Activated naive CD4-positive, alpha-beta T cell treated with anti-CD3 and anti-CD28 coated beads, Interleukin-2, amount 50 U/mL, for 16 hours (primary cell): ENCODE measurements at regions not wholly inside any gene's neighbourhood (a gene's known extent, or its start where the extent isn't known, plus 50 kb on each side); places are given as distances from the start of the nearest gene placed in this dataset.

ENCODE experiments used
- DNase-seq: peaks from one replicate; pipeline ENCODE4 v3.0.0-alpha.2; 2020

DNA sequence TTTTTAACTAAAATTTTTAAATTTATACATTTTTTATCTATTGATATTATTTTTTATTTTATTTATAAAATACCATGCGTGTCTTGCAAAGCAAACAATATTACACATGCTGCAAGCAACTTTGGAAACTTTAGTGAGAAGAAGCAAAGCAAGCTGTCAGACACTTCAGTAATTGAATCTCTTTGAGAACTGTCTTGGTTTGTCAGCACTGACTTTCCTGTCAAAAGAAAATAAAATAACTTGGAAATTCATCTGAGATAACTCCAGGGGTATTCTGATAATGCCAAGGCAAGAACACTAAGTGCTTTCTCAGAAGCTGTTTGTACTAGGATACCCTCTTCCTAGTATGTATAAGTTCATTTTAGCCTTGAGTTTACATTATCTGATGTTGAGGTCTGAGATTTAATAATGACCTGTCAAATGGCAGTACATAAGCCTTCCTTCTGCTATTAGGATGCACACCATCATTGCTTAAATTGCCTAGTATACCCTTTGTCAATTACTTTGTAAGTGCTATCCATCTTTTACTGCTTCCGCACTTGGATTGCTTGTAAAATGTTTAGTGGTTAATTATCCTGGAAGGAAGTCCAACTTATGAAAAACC lies 624.2 kb upstream of the AGA start:
- DNase-seq: no peak

DNA sequence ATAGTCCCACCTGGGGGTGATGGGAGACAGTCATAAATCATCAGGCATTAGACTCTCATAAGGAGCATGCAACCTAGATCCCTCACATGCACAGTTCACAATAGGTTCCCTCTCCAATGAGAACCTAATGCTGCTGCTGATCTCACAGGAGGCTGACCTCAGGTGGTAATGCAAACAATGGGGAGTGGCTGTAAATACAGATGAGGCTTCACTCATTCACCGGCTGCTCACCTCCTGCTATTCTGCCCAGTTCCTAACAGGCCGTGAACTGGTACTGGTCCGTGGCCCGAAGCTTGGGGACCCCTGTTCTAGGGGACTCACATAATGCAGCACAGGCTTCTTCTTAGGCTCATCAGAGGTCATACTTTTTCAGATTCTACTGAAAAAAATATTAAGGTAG lies 625.9 kb upstream of the AGA start:
- no peak for DNase-seq

GRCh38 chr4:178070163-178070562 lies 627.9 kb upstream of the AGA start:
- DNase-seq: no peak

DNA sequence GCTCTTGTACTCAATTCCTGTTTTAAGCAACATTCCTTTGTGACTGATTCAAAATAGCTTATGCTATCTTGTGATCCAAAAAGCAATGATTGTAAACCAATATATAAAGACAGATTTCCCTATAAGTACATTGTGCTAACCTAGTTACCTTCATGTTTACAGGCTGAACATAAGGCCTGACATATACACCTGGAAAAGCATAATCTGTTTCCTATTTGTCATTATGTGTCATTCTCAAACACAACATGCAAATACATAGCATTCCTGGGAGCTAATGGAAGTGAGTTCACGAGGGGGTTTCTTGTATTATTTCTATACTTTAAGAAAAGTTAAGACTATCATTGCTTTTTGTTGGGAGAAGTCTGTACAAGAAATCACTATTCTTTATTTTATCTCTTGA lies 638.1 kb upstream of the AGA start:
- no peak for DNase-seq

GRCh38 chr4:178081176-178081575 lies 638.9 kb upstream of the AGA start:
- DNase-seq: no peak

GRCh38 chr4:178081896-178082295 lies 639.7 kb upstream of the AGA start:
- no peak for DNase-seq

- DNase-seq: no peak
Measured at GRCh38 chr4:178082906-178083305, 640.7 kb upstream of the AGA start.

- DNase-seq: no peak
Measured at GRCh38 chr4:178083968-178084367, 641.7 kb upstream of the AGA start.

DNA sequence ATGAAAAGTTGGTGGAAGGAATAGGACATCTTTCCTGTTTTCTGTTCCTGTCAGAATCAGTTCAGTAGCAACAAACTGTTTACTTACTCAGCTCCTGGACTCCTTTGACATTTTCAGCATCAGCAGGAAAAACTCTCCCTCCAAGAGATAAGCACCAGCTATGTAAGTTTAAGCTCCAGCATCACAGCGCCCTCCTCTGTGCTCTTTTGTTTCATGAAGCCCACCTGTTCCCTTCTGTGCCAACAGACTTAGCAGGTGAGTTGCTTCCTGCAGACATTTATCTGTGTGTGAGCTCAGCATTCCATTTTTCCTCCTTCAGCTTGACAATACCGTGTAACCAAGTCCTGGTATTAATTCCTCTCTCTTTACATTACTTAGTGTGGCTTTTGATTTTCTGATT lies 644.1 kb upstream of the AGA start:
- DNase-seq: no peak

GRCh38 chr4:178090640-178091411 lies 648.6 kb upstream of the AGA start:
- no peak for DNase-seq

DNA sequence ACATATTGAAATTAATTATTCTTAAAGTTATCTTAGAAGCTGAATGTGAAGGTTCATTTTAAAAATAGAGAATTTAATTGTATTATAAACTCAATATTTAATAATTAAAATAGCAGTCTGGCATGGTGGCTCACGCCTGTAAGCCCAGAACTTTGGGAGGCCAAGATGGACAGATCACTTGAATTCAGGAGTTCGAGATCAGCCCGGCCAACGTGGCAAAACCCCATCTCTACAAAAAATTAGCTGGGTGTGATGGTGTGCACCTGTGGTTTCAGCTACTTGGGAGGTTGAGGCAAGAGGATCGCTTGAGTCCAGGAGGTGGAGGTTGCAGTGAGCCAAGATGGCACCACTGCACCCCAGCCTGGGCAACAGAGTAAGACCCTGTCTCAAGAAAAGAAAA lies 659.9 kb upstream of the AGA start:
- no peak for DNase-seq

DNA sequence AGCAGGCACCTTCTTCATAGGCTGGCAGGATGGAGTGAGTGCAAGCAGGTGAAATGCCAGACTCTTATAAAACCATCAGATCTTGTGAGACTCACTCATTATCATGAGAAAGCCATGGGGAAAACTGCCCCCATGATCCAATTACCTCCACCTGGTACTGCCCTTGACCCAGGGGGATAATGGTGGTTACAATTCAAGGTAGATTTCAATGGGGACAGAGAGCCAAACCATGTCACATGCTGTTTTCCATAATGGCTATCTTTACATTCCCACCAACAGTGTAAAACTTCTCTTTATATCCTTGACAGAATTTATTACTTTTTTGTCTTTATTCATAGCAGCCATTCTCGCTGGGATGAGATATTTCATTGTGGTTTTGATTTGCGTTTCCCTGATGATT lies 663.0 kb upstream of the AGA start:
- no peak for DNase-seq

DNA sequence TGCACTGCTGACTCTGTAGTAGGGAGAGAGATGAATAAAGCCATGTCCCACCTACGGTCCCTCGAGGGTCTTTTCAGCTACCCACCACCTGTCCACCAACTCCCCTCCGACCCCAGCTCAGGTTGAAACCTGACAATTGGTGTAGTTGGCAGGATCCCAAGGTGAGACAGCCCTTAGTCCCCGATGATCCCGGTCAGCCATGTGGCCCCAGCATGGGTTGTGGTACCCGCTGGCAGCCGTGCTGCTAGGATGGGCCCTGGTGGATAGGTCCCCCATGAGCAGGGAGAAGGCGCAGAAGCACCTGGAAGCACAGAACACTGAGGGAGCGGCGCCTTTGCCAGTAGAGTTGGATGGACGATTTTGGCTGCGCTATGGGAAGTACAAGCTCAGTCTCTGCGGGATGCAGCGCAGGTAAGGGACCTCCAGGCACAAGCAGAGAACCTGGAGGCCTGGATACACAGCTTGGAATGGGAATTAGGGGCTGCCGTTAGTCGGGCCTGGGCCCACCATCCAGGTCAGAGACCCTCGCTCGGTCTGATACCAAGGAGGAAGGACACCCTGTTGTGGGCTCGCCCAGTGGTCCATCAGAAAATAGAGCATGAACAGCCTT lies 694.6 kb upstream of the AGA start:
- no peak for DNase-seq

DNA sequence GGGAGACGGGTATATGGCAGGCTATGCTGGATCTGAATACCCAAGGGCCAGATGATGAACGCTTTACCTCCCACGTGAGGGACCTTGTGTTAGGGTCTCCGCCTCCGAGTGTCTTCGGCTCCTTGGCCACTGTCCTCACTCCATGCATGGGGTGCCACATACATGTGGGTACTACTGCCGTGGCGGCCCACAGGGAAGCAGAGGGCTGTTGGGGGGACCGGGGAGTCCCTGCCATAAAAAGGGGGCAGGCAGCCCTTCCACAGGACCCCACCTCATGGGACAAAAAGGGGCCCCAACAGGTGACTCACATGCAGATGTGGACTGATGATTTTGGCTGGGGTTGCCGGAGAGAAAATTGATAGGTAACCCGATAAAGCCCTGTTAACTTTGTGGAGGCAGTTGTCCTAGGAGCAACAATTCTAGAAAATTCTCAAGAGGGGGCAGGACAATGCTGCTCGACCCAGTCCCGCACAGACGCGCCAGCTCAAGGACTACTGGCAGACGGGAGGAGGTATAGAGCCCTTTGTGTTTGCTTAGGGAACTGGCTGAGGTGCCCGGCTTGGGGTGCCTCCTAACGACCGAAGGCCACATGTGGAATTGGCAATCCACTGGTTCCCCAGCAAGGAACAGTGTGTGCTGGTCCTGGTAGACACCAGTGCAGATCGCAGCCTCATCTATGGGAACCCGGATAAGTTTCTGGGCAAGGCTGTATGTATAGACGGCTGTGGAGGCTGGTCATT lies 695.7 kb upstream of the AGA start:
- no peak for DNase-seq

GRCh38 chr4:178138491-178138890 lies 696.3 kb upstream of the AGA start:
- no peak for DNase-seq

- no peak for DNase-seq
Measured at GRCh38 chr4:178140326-178140915, 698.2 kb upstream of the AGA start.

GRCh38 chr4:178142724-178143123 lies 700.5 kb upstream of the AGA start:
- DNase-seq: no peak

- DNase-seq: no peak
Measured at GRCh38 chr4:178148106-178148505, 705.9 kb upstream of the AGA start.

DNA sequence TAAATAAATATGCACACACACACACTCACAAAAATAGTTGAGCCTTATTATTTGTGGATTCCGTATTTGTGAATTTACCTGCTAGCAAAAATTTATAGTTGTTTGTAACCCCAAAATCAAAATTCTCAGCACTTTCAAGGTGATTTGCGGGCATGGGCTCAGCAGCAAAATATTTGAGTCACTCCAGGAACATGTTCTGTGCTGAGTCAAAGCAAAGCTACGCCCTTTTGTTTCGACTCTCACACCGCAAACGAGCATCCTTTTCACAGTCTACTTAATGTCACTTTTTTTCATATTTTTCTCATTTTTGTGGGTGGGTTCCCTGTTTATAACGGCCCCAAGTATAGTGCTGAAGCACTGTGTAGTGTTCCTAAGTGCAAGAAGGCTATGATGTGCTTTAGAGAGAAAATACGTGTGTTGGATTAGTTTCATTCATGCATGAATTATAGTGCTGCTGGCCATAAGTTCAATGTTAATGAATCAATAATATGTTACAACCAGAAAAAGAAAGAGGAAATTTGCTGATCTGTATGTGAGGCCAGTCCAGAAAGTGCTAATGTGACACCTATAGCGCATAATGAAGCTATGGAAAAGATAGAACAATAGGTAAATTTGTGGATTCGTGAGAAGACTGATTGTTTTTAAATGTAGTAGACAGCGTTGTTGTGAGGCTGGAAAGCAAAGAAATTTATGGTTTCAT lies 723.2 kb upstream of the AGA start:
- DNase-seq: no peak

DNA sequence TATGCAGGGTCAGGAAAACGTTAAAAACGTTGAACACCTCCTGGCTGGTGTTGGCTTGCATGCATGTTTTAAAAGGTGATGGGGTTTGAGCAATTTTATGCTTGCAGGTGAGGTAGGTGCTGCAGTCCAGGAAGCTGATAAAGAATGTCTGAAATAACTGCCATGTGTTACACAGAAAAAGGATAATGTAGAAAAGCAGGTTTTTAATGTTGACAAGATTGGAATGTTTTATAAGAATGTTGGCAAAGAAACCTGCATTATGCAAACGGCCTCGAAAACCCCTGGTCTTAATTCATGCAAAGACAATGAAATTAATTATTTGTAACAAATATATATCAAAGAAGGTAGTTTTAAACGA lies 723.7 kb upstream of the AGA start:
- no peak for DNase-seq

DNA sequence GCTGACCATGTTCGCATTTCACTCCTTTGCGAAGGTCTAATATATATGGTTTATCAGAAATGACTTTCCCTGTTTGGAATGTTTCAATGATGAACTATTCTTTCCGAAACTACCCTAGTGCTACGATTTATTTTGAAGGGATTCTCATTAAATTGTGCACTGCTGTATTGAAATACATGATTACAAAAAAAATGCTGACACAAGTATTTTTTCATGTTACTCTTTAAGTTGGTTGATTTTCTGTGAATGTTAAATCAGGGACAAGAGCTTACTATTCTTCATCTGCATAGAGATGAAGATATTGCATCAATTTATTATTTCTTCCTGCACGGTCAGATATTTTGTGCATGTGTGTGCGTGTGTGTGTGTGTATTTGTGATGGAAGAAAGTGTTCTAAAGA lies 731.5 kb upstream of the AGA start:
- no peak for DNase-seq

DNA sequence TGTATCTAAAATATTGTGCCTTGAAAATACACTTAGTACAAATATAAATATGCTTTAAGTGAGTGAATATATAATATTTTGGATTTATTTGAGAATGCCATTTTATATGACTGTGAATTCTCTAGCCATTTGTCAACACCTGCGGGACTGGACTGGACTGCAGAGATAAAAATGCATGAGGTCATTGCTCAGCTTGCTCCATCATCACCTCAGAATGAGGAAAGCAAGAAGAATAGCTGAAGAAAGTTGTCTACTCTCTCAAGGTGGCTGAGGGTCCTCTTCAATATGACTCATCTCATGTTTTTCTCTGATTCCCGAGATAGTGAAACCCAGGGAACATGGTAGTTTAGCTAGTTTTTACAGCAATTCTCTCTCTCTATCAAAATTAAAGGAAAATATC lies 732.5 kb upstream of the AGA start:
- no peak for DNase-seq

DNA sequence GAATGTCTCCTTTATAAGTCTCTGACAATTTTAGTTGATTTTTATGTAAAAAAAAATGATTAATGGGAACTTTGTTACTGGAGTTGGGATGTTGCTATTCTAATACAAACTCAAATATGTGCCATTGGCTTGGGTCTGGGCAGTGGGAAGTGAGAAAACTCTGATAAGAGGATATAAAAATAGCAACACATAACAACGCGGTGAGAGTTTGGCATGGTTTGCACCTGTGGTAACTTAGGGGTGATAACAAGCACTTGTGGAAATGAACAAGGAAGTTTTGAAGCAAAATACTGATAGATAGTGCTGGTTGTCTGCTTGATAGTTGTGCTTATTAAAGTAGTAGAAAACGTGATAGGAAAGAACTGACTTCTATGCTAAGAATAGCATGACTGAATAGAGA lies 743.3 kb upstream of the AGA start:
- DNase-seq: no peak
